ENCODE measurements at regions not wholly inside any gene's neighbourhood (a gene's known extent, or its start where the extent isn't known, plus 50 kb on each side); places are given as distances from the start of the nearest gene placed in this dataset.

DNA sequence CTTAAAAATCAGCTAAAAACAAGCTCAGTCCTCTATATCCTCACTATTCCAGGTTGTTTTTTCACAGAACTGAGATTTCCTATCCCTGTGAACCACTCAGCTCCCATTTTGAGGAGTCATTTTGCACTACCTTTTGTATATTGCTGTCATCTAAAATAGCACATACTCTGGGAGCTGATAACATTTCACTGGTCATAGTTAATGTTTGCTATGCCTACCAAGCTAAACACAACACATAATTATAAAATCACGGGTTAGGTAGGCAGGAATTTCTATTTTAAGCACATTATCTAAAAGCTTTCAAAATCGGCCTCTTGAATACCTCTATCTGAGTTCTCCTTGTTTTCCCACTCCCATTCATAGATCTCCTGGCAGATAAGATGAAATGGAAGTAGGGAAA, 882.0 kb upstream of the INTU start:
- H3K4me1 ChIP-seq (ENCODE audit: low read depth) = no peaks in the 10 kb centered on the region
- intact Hi-C loops (cut with DNase I, micrococcal nuclease) = no loop called here
- no peak overlapping the region for H3K4me3 ChIP-seq
- ATAC-seq (no peak), DNase-seq (no peak)
- TF ChIP-seq, protein P1, sequence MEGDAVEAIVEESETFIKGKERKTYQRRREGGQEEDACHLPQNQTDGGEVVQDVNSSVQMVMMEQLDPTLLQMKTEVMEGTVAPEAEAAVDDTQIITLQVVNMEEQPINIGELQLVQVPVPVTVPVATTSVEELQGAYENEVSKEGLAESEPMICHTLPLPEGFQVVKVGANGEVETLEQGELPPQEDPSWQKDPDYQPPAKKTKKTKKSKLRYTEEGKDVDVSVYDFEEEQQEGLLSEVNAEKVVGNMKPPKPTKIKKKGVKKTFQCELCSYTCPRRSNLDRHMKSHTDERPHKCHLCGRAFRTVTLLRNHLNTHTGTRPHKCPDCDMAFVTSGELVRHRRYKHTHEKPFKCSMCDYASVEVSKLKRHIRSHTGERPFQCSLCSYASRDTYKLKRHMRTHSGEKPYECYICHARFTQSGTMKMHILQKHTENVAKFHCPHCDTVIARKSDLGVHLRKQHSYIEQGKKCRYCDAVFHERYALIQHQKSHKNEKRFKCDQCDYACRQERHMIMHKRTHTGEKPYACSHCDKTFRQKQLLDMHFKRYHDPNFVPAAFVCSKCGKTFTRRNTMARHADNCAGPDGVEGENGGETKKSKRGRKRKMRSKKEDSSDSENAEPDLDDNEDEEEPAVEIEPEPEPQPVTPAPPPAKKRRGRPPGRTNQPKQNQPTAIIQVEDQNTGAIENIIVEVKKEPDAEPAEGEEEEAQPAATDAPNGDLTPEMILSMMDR (IDR thresholded peaks at IDR 0.05) = no peak
- H3K9me3 ChIP-seq = peaks cover 2% of the 10 kb centered on the region
- no peaks in the 10 kb centered on the region for H3K36me3 ChIP-seq (ENCODE audit: low read depth)

DNA sequence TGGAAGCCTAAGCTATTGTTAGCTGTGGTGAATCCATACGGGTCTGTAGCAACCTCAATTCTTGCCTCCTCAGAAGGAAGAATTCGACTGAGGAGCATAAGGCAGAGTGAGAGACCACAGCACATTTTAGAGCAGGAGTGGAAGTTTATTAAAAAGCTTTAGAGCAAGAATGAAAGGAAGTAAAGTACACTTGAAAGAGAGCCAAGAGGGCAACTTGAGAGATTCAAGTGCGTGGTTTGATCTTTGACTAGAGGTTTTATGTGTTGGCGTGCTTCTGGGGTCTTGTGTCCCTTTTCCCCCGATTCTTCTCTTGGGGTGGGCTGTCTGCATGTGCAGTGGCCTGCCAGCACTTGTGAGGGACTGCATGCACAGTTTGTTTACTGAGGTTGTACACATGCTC, 880.6 kb upstream of the INTU start:
- Histone ChIP-seq H3K4me1 (ENCODE audit: low read depth) (no peaks in the 10 kb centered on the region), H3K9me3 (no peaks in the 10 kb centered on the region), H3K4me3 (no peak overlapping the region), H3K36me3 (ENCODE audit: low read depth) (no peaks in the 10 kb centered on the region)
- ATAC-seq (no peak), DNase-seq (no peak)
- intact Hi-C loops (cut with DNase I, micrococcal nuclease) = no loop called here
- TF ChIP-seq, protein P1 (IDR thresholded peaks at IDR 0.05) = no peak

DNA sequence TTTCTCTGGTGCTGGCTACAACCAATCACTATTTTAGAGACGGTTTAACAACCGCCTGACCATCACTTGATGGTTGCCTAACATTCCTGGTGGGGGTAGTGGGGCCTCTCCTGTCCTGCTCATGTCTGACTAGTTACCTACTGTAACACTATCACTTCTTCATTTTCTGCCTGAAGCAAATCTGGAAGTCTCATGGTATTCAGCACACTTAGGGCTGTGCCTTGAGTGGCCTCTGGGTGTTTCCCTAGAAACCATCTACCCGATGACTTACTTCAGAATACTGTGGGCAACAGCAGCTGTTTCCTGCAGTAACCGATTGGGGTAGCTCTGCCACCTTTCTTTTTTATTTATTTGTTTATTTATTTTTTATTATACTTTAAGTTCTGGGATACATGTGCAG, 880.1 kb upstream of the INTU start:
- intact Hi-C loops (cut with DNase I, micrococcal nuclease) = no loop called here
- ATAC-seq (no peak), DNase-seq (no peak)
- Histone ChIP-seq H3K9me3 (no peaks in the 10 kb centered on the region), H3K36me3 (ENCODE audit: low read depth) (no peaks in the 10 kb centered on the region), H3K4me3 (no peak overlapping the region), H3K4me1 (ENCODE audit: low read depth) (no peaks in the 10 kb centered on the region)
- TF ChIP-seq, protein P1 (IDR thresholded peaks at IDR 0.05) = no peak

DNA sequence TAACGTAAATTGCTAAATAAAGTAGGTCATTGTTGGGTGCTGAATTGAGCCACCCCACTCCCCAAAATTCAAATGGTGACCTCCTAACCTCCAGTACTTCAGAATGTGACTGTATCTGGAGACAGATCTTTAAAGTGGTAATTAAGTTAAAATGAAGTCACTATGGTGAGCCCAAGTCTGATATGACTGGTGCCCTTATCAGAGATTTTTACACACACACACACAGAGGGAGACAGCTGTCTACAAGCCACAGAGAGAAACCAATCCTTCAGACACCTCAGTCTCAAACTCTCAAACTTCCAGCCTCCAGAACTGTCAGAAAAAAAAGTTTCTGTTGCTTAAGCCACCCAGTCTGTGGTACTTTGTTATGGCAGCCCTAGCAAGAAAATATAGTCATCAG, 879.2 kb upstream of the INTU start:
- Histone ChIP-seq H3K4me3 (no peak overlapping the region), H3K4me1 (ENCODE audit: low read depth) (no peaks in the 10 kb centered on the region), H3K36me3 (ENCODE audit: low read depth) (no peaks in the 10 kb centered on the region), H3K9me3 (peaks cover 5% of the 10 kb centered on the region)
- TF ChIP-seq, protein P1 (IDR thresholded peaks at IDR 0.05) = no peak
- intact Hi-C loops (cut with DNase I, micrococcal nuclease) = no loop called here
- no peak for DNase-seq
- no peak for ATAC-seq

DNA sequence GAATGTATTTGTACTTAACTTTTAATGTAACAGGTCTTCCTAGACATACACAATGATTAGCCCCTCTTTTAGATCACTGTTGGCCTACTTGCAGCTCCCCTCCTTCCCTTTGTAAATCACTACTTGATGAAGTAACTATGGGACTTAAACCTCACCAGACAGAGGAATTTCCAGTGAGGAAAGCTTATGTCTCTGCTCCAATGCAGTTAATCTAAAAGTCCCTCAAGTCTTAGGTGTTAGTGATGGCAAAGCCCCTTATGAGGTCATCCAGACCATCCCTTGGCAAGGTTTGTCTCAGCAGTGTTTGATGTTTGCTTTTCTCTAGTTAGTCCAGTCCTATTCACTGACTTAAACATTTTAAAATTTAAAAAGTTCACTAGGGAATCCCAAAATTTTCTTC, 877.3 kb upstream of the INTU start:
- intact Hi-C loops (cut with DNase I, micrococcal nuclease) = no loop called here
- Histone ChIP-seq H3K36me3 (ENCODE audit: low read depth) (no peaks in the 10 kb centered on the region), H3K4me1 (ENCODE audit: low read depth) (no peaks in the 10 kb centered on the region), H3K9me3 (peaks cover 8% of the 10 kb centered on the region), H3K4me3 (no peak overlapping the region)
- DNase-seq (no peak), ATAC-seq (no peak)
- TF ChIP-seq, protein P1 (IDR thresholded peaks at IDR 0.05) = no peak
